ENCODE measurements at regions not wholly inside any gene's neighbourhood (a gene's known extent, or its start where the extent isn't known, plus 50 kb on each side); places are given as distances from the start of the nearest gene placed in this dataset.

DNA sequence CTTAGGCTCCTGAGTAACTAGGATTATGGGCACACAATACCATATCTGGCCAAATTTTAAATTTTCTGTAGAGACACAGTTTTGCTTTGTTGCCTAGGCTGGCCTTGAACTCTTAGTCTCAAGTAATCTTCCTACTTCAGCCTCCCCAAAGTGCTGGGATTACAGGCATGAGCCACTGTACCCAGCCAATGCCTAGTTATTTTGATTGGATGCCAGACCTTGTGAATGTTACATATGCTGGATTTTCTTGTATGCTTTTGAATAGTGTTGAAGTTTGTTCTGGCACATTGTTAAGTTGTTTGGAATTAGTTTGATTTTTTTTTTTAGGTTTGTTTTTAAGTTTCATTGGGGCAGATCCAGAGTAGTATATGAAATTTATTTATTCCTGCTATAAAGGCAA is 110.7 kb upstream of the ANO5 start:
- TF ChIP-seq, protein P1, sequence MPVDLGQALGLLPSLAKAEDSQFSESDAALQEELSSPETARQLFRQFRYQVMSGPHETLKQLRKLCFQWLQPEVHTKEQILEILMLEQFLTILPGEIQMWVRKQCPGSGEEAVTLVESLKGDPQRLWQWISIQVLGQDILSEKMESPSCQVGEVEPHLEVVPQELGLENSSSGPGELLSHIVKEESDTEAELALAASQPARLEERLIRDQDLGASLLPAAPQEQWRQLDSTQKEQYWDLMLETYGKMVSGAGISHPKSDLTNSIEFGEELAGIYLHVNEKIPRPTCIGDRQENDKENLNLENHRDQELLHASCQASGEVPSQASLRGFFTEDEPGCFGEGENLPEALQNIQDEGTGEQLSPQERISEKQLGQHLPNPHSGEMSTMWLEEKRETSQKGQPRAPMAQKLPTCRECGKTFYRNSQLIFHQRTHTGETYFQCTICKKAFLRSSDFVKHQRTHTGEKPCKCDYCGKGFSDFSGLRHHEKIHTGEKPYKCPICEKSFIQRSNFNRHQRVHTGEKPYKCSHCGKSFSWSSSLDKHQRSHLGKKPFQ (tag by site-specific recombination; IDR thresholded peaks at IDR 0.05) = no peak
- TF ChIP-seq ZNF660 (tag by site-specific recombination; IDR thresholded peaks at IDR 0.05) = no peak
- TF ChIP-seq, protein P2, sequence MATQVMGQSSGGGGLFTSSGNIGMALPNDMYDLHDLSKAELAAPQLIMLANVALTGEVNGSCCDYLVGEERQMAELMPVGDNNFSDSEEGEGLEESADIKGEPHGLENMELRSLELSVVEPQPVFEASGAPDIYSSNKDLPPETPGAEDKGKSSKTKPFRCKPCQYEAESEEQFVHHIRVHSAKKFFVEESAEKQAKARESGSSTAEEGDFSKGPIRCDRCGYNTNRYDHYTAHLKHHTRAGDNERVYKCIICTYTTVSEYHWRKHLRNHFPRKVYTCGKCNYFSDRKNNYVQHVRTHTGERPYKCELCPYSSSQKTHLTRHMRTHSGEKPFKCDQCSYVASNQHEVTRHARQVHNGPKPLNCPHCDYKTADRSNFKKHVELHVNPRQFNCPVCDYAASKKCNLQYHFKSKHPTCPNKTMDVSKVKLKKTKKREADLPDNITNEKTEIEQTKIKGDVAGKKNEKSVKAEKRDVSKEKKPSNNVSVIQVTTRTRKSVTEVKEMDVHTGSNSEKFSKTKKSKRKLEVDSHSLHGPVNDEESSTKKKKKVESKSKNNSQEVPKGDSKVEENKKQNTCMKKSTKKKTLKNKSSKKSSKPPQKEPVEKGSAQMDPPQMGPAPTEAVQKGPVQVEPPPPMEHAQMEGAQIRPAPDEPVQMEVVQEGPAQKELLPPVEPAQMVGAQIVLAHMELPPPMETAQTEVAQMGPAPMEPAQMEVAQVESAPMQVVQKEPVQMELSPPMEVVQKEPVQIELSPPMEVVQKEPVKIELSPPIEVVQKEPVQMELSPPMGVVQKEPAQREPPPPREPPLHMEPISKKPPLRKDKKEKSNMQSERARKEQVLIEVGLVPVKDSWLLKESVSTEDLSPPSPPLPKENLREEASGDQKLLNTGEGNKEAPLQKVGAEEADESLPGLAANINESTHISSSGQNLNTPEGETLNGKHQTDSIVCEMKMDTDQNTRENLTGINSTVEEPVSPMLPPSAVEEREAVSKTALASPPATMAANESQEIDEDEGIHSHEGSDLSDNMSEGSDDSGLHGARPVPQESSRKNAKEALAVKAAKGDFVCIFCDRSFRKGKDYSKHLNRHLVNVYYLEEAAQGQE (tag by site-specific recombination; IDR thresholded peaks at IDR 0.05) = no peak

Data from HEK293 (cell line).